Ascending aorta (tissue), 2 donors: ENCODE measurements at regions not wholly inside any gene's neighbourhood (a gene's known extent, or its start where the extent isn't known, plus 50 kb on each side); places are given as distances from the start of the nearest gene placed in this dataset.
A peak's percentile ranks its signal among the peaks of the same experiment; 100 is the strongest.

Source experiments
- DNase-seq, 2 donors: peaks; one replicate each; pipeline ENCODE4 v3.0.0-alpha.2; 2019; ENCODE audit warnings: low spot score in 2 of 2
- H3K27ac ChIP-seq, 2 donors: fragments of 200-600 bp; sonication (generic); one replicate each; pipeline ENCODE4 v1.5.1; 2016 to 2017; ENCODE audit warnings: mild to moderate bottlenecking in 1 of 2
- H3K27me3 ChIP-seq: fragments of 200-600 bp; sonication (generic); one replicate; pipeline ENCODE4 v1.5.1; 2017
- H3K36me3 ChIP-seq, 2 donors: fragments of 200-600 bp; sonication (generic); one replicate each; pipeline ENCODE4 v1.5.1; 2016
- H3K4me1 ChIP-seq, 2 donors: fragments of 200-600 bp; sonication (generic); one replicate each; pipeline ENCODE4 v1.5.1; 2016 to 2017; ENCODE audit warnings: mild to moderate bottlenecking in 1 of 2
- H3K4me3 ChIP-seq, 2 donors: fragments of 200-600 bp; sonication (generic); one replicate each; pipeline ENCODE4 v1.5.1; 2016 to 2017; ENCODE audit warnings: mild to moderate bottlenecking in 1 of 2
- H3K9me3 ChIP-seq, 2 donors: fragments of 200-600 bp; sonication (generic); one replicate each; pipeline ENCODE4 v1.5.1; 2016
- intact Hi-C: fragments of 100-400 bp; cut with DNase I; formaldehyde crosslinking; loops from one replicate; pipeline ENCODE4 v1.15.1; 2023
- TF ChIP-seq, protein P1 (sequence below), 3 experiments: fragments of 200-600 bp in 2 of 3; fragments of 450-650 bp in 1 of 3; sonication (generic) in 2 of 3; IDR thresholded peaks; one replicate each; pipeline ENCODE4 v1.5.1; 2016 to 2019; ENCODE audit warnings: antibody characterized with exemption in 3 of 3, mild to moderate bottlenecking in 1 of 3, moderate library complexity in 1 of 3

DNA sequence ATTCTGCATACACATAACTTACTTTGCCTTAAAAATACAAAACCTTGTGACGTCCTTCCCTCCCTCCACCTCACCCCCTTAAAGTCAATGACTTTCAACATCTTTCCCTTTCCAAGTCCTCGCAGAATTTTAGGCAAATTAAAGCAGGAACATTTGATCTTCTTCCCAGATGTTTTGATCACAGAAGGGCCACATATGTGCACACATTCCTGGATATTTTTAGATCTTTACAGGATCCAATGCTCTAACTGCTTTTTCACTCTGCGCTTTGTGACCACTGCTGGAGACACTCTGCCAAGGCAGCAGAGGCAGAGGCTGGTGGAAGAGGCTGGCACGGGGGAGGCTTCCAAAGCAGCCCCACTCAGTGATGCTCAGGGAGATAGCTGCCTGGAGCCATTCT is 130.7 kb downstream of the SEC61B start:
- Histone ChIP-seq H3K4me1 (no peaks in the 10 kb centered on the region), H3K27ac (no peak overlapping the region), H3K9me3 (no peaks in the 10 kb centered on the region), H3K4me3 (no peak overlapping the region), H3K36me3 (no peaks in the 10 kb centered on the region), H3K27me3 (no peaks in the 10 kb centered on the region)
- no peak for DNase-seq
- TF ChIP-seq, protein P1, sequence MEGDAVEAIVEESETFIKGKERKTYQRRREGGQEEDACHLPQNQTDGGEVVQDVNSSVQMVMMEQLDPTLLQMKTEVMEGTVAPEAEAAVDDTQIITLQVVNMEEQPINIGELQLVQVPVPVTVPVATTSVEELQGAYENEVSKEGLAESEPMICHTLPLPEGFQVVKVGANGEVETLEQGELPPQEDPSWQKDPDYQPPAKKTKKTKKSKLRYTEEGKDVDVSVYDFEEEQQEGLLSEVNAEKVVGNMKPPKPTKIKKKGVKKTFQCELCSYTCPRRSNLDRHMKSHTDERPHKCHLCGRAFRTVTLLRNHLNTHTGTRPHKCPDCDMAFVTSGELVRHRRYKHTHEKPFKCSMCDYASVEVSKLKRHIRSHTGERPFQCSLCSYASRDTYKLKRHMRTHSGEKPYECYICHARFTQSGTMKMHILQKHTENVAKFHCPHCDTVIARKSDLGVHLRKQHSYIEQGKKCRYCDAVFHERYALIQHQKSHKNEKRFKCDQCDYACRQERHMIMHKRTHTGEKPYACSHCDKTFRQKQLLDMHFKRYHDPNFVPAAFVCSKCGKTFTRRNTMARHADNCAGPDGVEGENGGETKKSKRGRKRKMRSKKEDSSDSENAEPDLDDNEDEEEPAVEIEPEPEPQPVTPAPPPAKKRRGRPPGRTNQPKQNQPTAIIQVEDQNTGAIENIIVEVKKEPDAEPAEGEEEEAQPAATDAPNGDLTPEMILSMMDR (IDR thresholded peaks at IDR 0.05), result no peak
- intact Hi-C loops, result no loop called here

DNA sequence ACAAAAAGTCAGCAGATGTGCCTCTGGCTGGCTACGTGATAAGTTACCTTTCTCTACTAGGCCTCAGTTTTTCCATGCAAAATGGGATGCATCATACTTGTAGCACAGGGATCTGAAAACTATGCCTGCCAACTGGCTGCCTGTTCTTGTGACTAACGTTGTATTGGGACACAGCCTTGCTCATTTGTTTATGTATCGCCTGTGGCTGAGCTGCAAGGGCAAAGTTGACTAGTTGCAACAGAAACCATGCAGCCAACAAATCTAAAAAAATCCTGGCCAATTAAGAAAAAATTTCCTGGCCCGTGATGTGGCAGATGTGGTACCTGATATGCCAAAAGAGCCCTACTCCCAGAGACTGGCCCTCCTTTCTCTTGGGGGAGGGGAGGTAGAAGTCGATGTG is 131.3 kb downstream of the SEC61B start:
- TF ChIP-seq, protein P1 (IDR thresholded peaks at IDR 0.05), result no peak
- peak in 1 of 2 donors; percentile 76 for DNase-seq
- no peak overlapping the region for H3K27ac ChIP-seq
- no peaks in the 10 kb centered on the region for H3K27me3 ChIP-seq
- no peaks in the 10 kb centered on the region for H3K4me1 ChIP-seq
- intact Hi-C loops, result no loop called here
- no peaks in the 10 kb centered on the region for H3K36me3 ChIP-seq
- no peaks in the 10 kb centered on the region for H3K9me3 ChIP-seq
- no peak overlapping the region for H3K4me3 ChIP-seq

DNA sequence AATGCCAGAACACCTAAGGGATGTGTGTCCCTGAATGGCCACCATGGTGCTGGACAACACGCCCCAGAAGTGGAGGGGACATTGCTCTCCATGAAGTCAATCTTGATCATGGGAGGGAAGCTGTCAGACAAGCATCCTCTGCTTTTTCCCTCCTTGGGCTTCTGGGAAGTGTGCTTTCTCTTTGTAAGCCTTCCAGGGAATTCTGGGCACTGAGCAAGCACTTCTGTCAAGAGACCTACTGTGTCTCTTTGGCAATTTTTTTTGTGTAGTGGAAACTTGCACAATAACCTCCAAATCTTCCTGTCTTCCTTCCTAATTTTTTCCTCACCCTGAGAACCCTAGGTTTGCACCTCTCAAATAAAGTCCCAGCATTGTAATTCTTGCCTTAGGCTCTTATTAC is 132.0 kb downstream of the SEC61B start:
- Histone ChIP-seq H3K4me3 (no peak overlapping the region), H3K36me3 (no peaks in the 10 kb centered on the region), H3K9me3 (no peaks in the 10 kb centered on the region), H3K4me1 (no peaks in the 10 kb centered on the region), H3K27ac (no peak overlapping the region), H3K27me3 (no peaks in the 10 kb centered on the region)
- intact Hi-C loops, result no loop called here
- DNase-seq, result no peak
- TF ChIP-seq, protein P1 (IDR thresholded peaks at IDR 0.05), result no peak

DNA sequence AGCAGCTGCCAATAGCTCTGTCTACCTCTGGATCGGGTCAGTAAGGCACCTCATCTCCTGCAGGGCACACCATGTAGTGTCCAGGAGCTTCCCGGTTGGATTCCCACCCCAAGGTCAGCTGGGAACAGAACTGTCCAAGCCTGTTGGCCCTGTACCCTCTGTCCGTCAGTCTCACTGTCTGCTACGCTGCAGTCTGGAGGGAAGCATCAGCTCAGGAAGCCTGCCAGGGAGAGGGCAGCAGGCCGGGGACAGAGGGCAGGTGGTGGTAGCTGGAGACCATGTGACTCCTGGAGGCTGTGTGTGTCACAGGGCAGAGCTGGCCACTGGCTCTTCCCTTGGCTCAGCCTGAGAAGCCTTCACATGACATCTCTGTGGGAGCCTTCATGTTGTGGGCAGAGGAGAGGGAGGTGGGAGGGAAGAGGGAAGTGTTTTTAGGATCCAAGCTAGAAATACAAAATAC is 134.5 kb downstream of the SEC61B start:
- H3K9me3 ChIP-seq, result no peaks in the 10 kb centered on the region
- intact Hi-C loops, result no loop called here
- no peak overlapping the region for H3K4me3 ChIP-seq
- H3K4me1 ChIP-seq, result no peaks in the 10 kb centered on the region
- H3K27me3 ChIP-seq, result no peaks in the 10 kb centered on the region
- H3K36me3 ChIP-seq, result no peaks in the 10 kb centered on the region
- H3K27ac ChIP-seq, result no peak overlapping the region
- DNase-seq, result no peak
- TF ChIP-seq, protein P1 (IDR thresholded peaks at IDR 0.05), result no peak

DNA sequence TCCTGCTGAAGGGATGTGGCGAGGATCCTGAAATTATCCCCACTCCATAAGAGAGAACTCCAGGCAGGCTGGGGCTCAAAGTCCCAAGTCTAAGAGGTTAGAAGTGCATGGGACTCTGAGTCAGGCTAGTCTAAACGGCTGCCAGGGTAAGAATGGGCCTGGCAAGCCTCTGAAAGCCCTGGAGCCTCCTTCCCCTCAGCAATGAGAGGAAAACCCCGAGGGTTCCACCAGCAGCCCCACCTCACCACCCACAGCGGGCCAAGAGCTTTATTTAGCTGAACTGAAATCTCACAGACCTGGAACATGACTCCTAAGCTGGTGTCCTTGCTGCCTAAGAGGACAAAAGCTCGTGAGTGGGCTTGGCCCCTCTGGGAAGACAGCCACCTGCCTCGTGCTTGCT is 135.5 kb downstream of the SEC61B start:
- DNase-seq, result peak in 1 of 2 donors; percentile 30
- no peak overlapping the region for H3K27ac ChIP-seq
- no peaks in the 10 kb centered on the region for H3K27me3 ChIP-seq
- no peaks in the 10 kb centered on the region for H3K9me3 ChIP-seq
- H3K4me1 ChIP-seq, result no peaks in the 10 kb centered on the region
- H3K36me3 ChIP-seq, result no peaks in the 10 kb centered on the region
- TF ChIP-seq, protein P1 (IDR thresholded peaks at IDR 0.05), result no peak
- no peak overlapping the region for H3K4me3 ChIP-seq
- intact Hi-C loops, result no loop called here

DNA sequence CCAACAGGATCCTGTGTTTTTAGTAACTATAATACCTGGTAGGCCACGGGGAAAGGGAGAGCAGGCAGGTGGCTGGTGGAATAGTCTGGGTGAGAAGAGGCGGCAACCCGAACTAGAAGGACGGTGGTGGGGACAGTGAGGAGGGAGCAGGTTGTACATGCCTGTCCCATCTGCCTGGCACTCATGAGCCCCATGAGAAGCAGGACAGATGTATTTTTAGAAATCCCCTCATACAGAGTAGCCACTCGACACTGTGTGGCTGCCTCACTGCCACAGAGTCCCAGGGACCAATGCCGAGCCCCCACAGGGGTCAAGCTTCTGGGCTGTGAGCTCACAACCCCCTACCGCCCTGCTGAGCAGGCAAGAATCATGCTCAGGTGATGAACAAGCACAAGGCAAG is 136.6 kb downstream of the SEC61B start:
- no peak overlapping the region for H3K4me3 ChIP-seq
- intact Hi-C loops, result no loop called here
- no peaks in the 10 kb centered on the region for H3K9me3 ChIP-seq
- H3K27ac ChIP-seq, result no peak overlapping the region
- TF ChIP-seq, protein P1 (IDR thresholded peaks at IDR 0.05), result no peak
- H3K36me3 ChIP-seq, result no peaks in the 10 kb centered on the region
- H3K4me1 ChIP-seq, result no peaks in the 10 kb centered on the region
- DNase-seq, result no peak
- H3K27me3 ChIP-seq, result no peaks in the 10 kb centered on the region
